OCI-LY1 (cell line): ENCODE measurements at regions not wholly inside any gene's neighbourhood (a gene's known extent, or its start where the extent isn't known, plus 50 kb on each side); places are given as distances from the start of the nearest gene placed in this dataset.

Experiments used
- CTCF ChIP-seq: fragments of 200-600 bp; sonication (generic), shearing (Covaris generic); IDR thresholded peaks from 2 replicates; pipeline ENCODE4 v1.5.1; 2017; ENCODE audit warnings: mild to moderate bottlenecking, antibody characterized with exemption, low read length, moderate library complexity, mixed read lengths
- EZH2 ChIP-seq: fragments of 200-600 bp; sonication (generic), shearing (Covaris generic); IDR thresholded peaks from 2 replicates; pipeline ENCODE4 v1.8.0; 2017; ENCODE audit warnings: borderline replicate concordance, mixed run types, mild to moderate bottlenecking, antibody characterized with exemption, low read length, moderate library complexity, mixed read lengths

GRCh38 chr9:113793558-113793957, 82.6 kb upstream of the ZNF618 start:
- TF ChIP-seq EZH2: no peak
- no peak for TF ChIP-seq CTCF
